ENCODE measurements at regions not wholly inside any gene's neighbourhood (a gene's known extent, or its start where the extent isn't known, plus 50 kb on each side); places are given as distances from the start of the nearest gene placed in this dataset.

DNA sequence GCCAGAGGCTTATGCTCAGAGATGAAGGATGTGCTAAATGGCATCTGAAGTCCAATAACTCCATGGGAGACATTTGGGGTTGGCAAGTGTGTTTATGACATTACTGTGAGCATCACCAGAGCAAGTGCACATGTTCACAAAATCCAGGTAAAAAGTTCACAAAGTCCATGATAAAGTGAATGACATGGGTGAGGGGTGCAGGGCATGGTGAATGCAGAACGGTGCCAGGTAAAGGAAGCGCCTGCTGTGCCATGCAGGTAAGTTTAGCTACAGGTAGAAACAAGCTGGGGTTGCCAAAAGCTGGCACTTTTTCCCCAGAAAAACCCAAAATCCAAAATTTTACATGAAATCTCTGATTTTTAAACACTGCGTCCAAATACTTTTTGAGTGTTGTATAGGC, 268.2 kb downstream of the ABHD5 start:
- DNase-seq (ENCODE audit: low spot score), result no peak
- in situ Hi-C loops (cut with MboI; ENCODE audit: low sequenced_read_pairs, unreplicated experiment), result no loop called here

GRCh38 chr3:43959498-43960447, 269.0 kb downstream of the ABHD5 start:
- no peak for DNase-seq (ENCODE audit: low spot score)
- in situ Hi-C loops (cut with MboI; ENCODE audit: low sequenced_read_pairs, unreplicated experiment), result no loop called here
- no peak for TF ChIP-seq CTCF (IDR thresholded peaks at IDR 0.05; ENCODE audit: borderline replicate concordance, control extremely low read depth, extremely low read depth, insufficient read depth, missing control alignments)

More for the DNA sequence above, 268.2 kb downstream of the ABHD5 start:
- no peak for TF ChIP-seq CTCF (IDR thresholded peaks at IDR 0.05; ENCODE audit: borderline replicate concordance, control extremely low read depth, extremely low read depth, insufficient read depth, missing control alignments)

- TF ChIP-seq CTCF (IDR thresholded peaks at IDR 0.05; ENCODE audit: borderline replicate concordance, control extremely low read depth, extremely low read depth, insufficient read depth, missing control alignments), result no peak
- in situ Hi-C loops (cut with MboI; ENCODE audit: low sequenced_read_pairs, unreplicated experiment), result no loop called here
- no peak for DNase-seq (ENCODE audit: low spot score)
These were observed 269.7 kb downstream of the ABHD5 start for GRCh38 chr3:43960448-43960840.

DNA sequence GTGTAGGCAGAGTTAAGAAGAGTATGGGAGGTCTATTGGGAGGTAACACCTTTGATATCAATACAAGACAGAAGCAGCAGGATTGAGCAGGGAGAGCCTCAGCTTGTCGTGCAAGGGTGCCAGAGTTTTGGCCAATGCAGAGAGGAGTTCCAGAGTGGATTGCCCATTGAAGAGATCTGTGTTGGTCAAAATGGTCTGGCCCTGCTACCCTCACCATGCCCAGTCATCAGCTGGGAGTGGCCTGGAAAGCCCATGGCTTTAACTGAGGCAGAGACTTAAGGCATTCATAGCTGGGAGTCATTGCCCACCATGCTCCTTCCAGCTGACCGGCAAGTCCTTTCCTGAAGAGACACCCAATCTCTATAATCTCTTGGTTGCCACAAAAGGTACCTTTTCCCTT, 271.3 kb downstream of the ABHD5 start:
- TF ChIP-seq CTCF (IDR thresholded peaks at IDR 0.05; ENCODE audit: borderline replicate concordance, control extremely low read depth, extremely low read depth, insufficient read depth, missing control alignments), result no peak
- no peak for DNase-seq (ENCODE audit: low spot score)
- in situ Hi-C loops (cut with MboI; ENCODE audit: low sequenced_read_pairs, unreplicated experiment), result no loop called here

DNA sequence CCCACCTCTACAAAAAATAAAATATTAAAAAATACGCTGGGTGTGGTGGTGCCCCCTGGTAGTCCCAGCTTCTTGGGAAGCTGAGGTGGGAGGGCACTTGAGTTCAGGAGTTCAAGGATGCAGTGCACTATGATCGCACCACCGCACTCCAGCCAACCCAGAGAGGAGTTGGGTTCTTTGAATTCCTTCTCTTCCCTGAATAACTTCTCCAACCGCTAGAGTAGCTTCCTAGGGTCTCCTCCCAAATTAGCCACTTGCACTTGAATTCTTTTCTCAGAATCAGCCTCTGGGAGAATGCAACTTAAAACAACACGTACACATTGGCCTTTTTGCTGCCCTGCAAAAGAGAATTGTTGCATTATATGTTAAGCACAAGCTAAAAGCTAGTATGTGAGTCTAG, 272.5 kb downstream of the ABHD5 start:
- in situ Hi-C loops (cut with MboI; ENCODE audit: low sequenced_read_pairs, unreplicated experiment), result no loop called here
- no peak for DNase-seq (ENCODE audit: low spot score)
- no peak for TF ChIP-seq CTCF (IDR thresholded peaks at IDR 0.05; ENCODE audit: borderline replicate concordance, control extremely low read depth, extremely low read depth, insufficient read depth, missing control alignments)

DNA sequence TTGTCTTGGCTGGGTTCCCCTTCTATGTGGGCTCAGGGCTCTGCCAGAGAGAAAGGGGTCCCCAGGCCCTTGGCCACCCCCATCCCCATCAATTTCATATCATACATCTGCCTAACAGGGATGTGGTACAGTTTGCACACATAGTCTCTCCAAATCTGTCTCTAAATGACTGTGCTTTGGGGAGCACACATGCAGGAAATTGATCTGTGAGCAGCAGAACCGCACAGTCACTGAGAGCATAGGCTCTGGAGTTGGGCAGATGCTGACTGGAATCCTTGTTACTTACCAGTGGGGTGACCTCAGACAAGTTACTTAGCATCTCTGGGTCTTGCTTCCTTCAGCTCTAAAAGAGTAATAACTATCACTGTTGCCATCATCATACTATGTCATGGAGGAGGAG, 273.9 kb downstream of the ABHD5 start:
- DNase-seq (ENCODE audit: low spot score), result no peak
- in situ Hi-C loops (cut with MboI; ENCODE audit: low sequenced_read_pairs, unreplicated experiment), result no loop called here
- no peak for TF ChIP-seq CTCF (IDR thresholded peaks at IDR 0.05; ENCODE audit: borderline replicate concordance, control extremely low read depth, extremely low read depth, insufficient read depth, missing control alignments)
